ENCODE measurements at regions not wholly inside any gene's neighbourhood (a gene's known extent, or its start where the extent isn't known, plus 50 kb on each side); places are given as distances from the start of the nearest gene placed in this dataset.

DNA sequence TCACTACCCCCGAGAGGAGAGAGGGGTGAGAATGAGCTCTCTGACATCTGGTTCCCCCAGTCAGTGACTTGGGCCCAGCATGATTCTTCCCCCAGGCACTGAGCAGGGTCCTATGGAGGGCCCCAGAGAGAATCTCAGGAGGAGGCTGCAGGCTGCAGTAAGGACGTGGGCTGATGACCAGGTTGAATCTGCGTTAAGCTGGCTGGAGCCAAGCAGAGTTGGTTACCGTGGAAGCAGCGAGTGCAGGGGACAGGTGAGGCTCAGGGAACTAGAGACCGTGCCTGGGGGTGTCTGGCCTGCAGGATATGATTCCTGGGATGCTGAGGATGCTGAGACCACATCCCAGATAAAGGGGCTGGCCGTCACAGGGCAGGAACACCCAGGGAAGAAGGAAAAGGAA is 314.3 kb upstream of the IRX1 start:
- H3K9me3 Mint-ChIP-seq: peaks cover 55% of the 10 kb centered on the region
- no peaks in the 10 kb centered on the region for H3K27me3 Mint-ChIP-seq (ENCODE audit: insufficient read depth)
- H3K27ac Mint-ChIP-seq: no peak overlapping the region
- DNase-seq: no peak
- TF ChIP-seq, protein P1, sequence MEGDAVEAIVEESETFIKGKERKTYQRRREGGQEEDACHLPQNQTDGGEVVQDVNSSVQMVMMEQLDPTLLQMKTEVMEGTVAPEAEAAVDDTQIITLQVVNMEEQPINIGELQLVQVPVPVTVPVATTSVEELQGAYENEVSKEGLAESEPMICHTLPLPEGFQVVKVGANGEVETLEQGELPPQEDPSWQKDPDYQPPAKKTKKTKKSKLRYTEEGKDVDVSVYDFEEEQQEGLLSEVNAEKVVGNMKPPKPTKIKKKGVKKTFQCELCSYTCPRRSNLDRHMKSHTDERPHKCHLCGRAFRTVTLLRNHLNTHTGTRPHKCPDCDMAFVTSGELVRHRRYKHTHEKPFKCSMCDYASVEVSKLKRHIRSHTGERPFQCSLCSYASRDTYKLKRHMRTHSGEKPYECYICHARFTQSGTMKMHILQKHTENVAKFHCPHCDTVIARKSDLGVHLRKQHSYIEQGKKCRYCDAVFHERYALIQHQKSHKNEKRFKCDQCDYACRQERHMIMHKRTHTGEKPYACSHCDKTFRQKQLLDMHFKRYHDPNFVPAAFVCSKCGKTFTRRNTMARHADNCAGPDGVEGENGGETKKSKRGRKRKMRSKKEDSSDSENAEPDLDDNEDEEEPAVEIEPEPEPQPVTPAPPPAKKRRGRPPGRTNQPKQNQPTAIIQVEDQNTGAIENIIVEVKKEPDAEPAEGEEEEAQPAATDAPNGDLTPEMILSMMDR (IDR thresholded peaks at IDR 0.05): no peak
- no peaks in the 10 kb centered on the region for H3K4me1 Mint-ChIP-seq (ENCODE audit: low read depth)
- no peak overlapping the region for H3K4me3 Mint-ChIP-seq
- H3K36me3 Mint-ChIP-seq (ENCODE audit: low read depth): no peaks in the 10 kb centered on the region; the same call in 1 of the 2 replicates

DNA sequence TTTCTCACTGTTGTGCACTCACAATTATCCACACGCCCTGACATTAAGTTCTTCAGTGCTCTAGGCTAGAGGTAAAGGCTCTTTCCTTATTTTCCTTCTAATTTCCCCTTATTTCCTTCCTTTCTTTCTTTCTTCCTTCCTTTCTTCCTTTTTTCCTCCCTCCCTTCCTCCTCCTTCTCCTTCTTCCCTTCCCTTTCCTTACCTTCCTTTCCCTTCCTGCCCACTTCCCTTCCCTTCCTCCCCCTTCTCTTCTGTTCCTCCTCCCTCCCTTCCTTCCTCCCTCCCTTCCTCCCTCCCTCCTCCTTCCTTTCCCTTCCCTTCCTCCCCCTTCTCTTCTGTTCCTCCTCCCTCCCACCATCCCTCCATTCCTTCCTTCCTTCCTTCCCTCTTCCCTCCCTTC is 317.0 kb upstream of the IRX1 start:
- no peak overlapping the region for H3K4me3 Mint-ChIP-seq
- TF ChIP-seq, protein P1 (IDR thresholded peaks at IDR 0.05): no peak
- H3K27ac Mint-ChIP-seq: no peak overlapping the region
- DNase-seq: no peak
- peaks cover 2% of the 10 kb centered on the region for H3K27me3 Mint-ChIP-seq (ENCODE audit: insufficient read depth)
- H3K4me1 Mint-ChIP-seq (ENCODE audit: low read depth): no peaks in the 10 kb centered on the region
- peaks cover 4% of the 10 kb centered on the region; the same call in 1 of the 2 replicates for H3K36me3 Mint-ChIP-seq (ENCODE audit: low read depth)
- peaks cover 54% of the 10 kb centered on the region for H3K9me3 Mint-ChIP-seq

DNA sequence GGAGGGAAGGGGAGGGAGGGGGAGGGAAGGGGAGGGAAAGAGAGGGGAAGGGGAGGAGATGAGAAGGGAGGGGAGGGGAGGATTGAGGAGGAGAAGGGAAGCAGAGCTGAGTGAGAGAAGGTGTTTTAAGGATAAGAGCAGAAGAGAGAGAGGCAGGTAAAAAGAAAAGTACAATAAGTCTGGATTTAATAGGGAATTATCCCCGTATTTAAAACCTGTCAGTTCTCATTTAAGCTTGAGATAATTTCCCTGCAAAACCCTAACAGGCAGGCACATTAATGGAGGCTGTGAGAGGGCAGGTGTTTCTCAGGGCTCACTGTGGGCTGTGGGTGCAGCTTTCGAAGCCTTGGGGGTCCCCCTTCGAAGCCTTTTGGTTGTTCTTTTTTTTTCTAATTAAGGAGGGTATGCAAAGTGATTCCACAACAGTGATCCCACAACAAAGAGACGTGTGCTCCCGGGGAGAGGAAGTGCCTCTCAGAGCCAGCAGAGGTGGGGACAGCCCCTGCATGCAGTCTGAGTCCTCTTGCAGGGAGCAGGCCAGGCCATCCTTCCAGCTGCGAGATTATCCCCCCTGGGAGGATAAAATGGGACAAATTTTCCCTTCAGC is 317.9 kb upstream of the IRX1 start:
- peaks cover 2% of the 10 kb centered on the region for H3K27me3 Mint-ChIP-seq (ENCODE audit: insufficient read depth)
- H3K4me1 Mint-ChIP-seq (ENCODE audit: low read depth): no peaks in the 10 kb centered on the region
- H3K36me3 Mint-ChIP-seq (ENCODE audit: low read depth): peaks cover 4% of the 10 kb centered on the region; the same call in 1 of the 2 replicates
- DNase-seq: no peak
- no peak overlapping the region for H3K27ac Mint-ChIP-seq
- no peak overlapping the region for H3K4me3 Mint-ChIP-seq
- peaks cover 55% of the 10 kb centered on the region for H3K9me3 Mint-ChIP-seq
- TF ChIP-seq, protein P1 (IDR thresholded peaks at IDR 0.05): no peak

DNA sequence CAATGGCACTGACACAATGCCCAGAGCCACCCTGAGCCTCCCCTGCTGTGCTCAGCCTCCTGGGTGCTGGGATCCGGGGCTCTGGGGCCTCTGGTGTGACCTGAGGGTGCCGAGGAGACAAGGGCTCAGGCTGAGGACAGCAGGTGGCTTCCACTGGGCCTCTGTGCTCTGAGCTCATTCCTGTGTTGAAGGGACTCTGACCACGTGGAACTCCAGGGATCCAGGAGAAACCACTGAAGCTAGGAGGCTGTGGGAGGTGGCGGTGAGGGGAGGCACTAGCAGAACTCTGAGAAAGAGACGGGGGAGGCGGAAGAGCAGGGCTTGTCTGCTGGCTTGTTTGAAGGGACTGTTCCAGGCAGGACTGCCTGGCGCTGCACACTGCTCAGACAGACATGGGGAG is 318.7 kb upstream of the IRX1 start:
- H3K27ac Mint-ChIP-seq: no peak overlapping the region

DNA sequence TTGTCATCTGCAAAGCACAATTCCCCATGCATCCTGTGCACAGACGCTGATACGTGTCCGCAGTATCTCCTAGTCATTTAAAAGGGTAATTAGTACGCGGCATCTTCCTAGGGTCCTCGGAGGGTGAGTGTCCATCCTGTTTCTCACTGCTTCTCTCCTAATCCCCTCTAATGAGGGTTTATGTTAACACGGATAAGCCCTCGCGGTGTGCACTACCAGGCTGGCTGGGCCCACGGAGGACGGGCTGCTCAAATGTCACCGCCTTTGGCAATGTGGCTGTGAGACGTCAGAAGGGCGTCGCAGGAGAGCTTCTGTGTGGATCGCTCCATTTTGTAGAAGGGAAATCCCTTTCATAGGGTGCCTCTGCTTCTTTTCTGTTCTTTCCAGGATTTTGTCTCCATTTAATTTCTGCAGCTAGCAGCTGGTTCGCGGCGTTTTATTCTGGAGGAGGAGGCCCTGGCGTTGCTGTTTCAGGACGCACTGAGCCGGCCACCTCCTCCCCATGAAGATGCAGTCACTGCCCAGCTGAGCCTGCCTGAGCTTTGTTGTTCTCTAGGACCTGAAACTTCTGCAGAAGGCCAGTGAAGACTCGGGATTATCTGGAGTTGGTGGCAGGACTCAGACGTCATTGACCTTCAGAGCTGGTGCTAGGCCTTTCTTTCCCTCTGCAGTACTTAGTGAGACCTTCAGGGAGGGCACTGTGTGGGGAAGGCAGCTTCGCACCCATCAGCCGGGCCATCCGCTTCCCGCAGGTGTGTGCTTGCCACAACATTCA is 326.1 kb upstream of the IRX1 start:
- Mint-ChIP-seq H3K9me3 (peaks cover 60% of the 10 kb centered on the region), H3K36me3 (ENCODE audit: low read depth) (0 out of 2 replicates have a peak, but pooled peaks cover 2% of the 10 kb centered on the region), H3K4me1 (ENCODE audit: low read depth) (no peaks in the 10 kb centered on the region), H3K4me3 (no peak overlapping the region), H3K27ac (no peak overlapping the region), H3K27me3 (ENCODE audit: insufficient read depth) (no peaks in the 10 kb centered on the region; the same call in 1 of the 2 replicates)
- DNase-seq: no peak
- TF ChIP-seq, protein P1 (IDR thresholded peaks at IDR 0.05): no peak

More for the DNA sequence above, 318.7 kb upstream of the IRX1 start:
- Mint-ChIP-seq H3K36me3 (ENCODE audit: low read depth) (peaks cover 4% of the 10 kb centered on the region; the same call in 1 of the 2 replicates), H3K27me3 (ENCODE audit: insufficient read depth) (peaks cover 2% of the 10 kb centered on the region), H3K4me3 (no peak overlapping the region), H3K4me1 (ENCODE audit: low read depth) (no peaks in the 10 kb centered on the region), H3K9me3 (peaks cover 52% of the 10 kb centered on the region)
- TF ChIP-seq, protein P1 (IDR thresholded peaks at IDR 0.05): no peak
- no peak for DNase-seq

Data from HFFc6 (cell line).